HG02981 (cell line): ENCODE measurements at regions not wholly inside any gene's neighbourhood (a gene's known extent, or its start where the extent isn't known, plus 50 kb on each side); places are given as distances from the start of the nearest gene placed in this dataset.
"Not testable (repeated sequence)": the region's sequence is repeated elsewhere in the genome, so short reads cannot be mapped to it uniquely, and the experiment has no call there.

ENCODE experiments used
- ATAC-seq: cut with Tn5 transposase; IDR thresholded peaks from one replicate; pipeline ENCODE4 v1.9.1; 2021; ENCODE audit warnings: mild to moderate bottlenecking, moderate library complexity; ENCODE audit not compliant: unreplicated experiment

GRCh38 chr2:31813016-31813415 lies 197.8 kb downstream of the MEMO1 start:
- ATAC-seq, result no peak

GRCh38 chr2:31812051-31812798 lies 198.6 kb downstream of the MEMO1 start:
- ATAC-seq, result peak; percentile 96

- ATAC-seq, result no peak
These were observed 199.3 kb downstream of the MEMO1 start for GRCh38 chr2:31811482-31811881.

- ATAC-seq, result no peak
These were observed 200.4 kb downstream of the MEMO1 start for GRCh38 chr2:31810200-31810917.

GRCh38 chr2:31805688-31806087 lies 205.1 kb downstream of the MEMO1 start:
- no peak for ATAC-seq

- ATAC-seq, result not testable (repeated sequence)
These were observed 207.2 kb downstream of the MEMO1 start for GRCh38 chr2:31803481-31804153.

GRCh38 chr2:31802711-31803110 lies 208.1 kb downstream of the MEMO1 start:
- no peak for ATAC-seq

GRCh38 chr2:31799282-31799681 lies 211.5 kb downstream of the MEMO1 start:
- not testable (repeated sequence) for ATAC-seq

- ATAC-seq, result no peak
These were observed 207.5 kb upstream of the SRD5A2 start for GRCh38 chr2:31788273-31788672.

- peak; percentile 83 for ATAC-seq
These were observed 205.1 kb upstream of the SRD5A2 start for GRCh38 chr2:31785876-31786275.

GRCh38 chr2:31784868-31785267 lies 204.1 kb upstream of the SRD5A2 start:
- ATAC-seq, result no peak

GRCh38 chr2:31783446-31784091 lies 202.8 kb upstream of the SRD5A2 start:
- not testable (repeated sequence) for ATAC-seq

GRCh38 chr2:31778153-31778552 lies 197.4 kb upstream of the SRD5A2 start:
- no peak for ATAC-seq

GRCh38 chr2:31770741-31771140 lies 190.0 kb upstream of the SRD5A2 start:
- no peak for ATAC-seq

GRCh38 chr2:31765078-31765945 lies 184.6 kb upstream of the SRD5A2 start:
- ATAC-seq, result no peak

- ATAC-seq, result no peak
These were observed 183.4 kb upstream of the SRD5A2 start for GRCh38 chr2:31764169-31764568.

- no peak for ATAC-seq
These were observed 181.3 kb upstream of the SRD5A2 start for GRCh38 chr2:31762085-31762484.

GRCh38 chr2:31757351-31757750 lies 176.6 kb upstream of the SRD5A2 start:
- not testable (repeated sequence) for ATAC-seq

GRCh38 chr2:31748746-31749145 lies 168.0 kb upstream of the SRD5A2 start:
- ATAC-seq, result not testable (repeated sequence)

- ATAC-seq, result no peak
These were observed 167.3 kb upstream of the SRD5A2 start for GRCh38 chr2:31748041-31748440.
